Stimulated activated CD4-positive, alpha-beta T cell treated with anti-CD3 and anti-CD28 coated beads, Interleukin-15, amount 100 ng/mL, for 24 hours (primary cell): ENCODE measurements at regions not wholly inside any gene's neighbourhood (a gene's known extent, or its start where the extent isn't known, plus 50 kb on each side); places are given as distances from the start of the nearest gene placed in this dataset.

Experiments
- DNase-seq: peaks from one replicate; pipeline ENCODE4 v3.0.0-alpha.2; 2020

DNA sequence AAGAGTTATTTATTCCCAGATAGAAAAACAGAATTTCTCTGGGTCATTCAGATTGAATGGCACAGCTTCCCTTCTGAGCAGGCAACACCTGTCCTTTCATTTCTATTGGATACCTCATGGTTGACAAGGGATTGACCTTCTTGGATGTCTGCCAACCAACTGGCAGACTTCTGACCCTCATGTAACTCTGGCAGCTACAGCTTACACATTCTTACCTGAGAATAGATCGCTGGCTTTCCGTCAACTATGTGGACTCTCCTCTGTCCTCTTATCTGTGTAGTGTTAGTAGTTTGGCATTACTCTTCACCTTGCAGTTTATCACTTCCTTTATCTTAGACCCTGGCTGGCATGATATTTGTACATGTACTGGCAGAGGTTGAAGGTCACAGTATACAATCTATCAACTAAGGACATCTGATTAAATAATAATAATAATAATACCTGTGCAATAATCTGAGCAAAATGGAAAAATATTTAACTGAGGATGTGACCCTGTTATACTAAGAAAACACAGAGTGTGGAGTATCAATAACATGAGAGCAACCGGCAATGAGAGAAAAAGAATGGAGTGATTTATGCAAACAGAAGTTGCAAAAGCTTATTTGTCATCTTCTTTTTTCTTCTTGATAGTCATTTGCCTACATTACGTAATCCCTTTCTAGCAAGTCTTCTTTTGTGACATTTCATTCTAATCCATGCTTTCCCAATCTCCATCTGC lies 1118.2 kb downstream of the ARAP2 start:
- DNase-seq = no peak

- DNase-seq = no peak
These were observed 1105.9 kb downstream of the ARAP2 start for GRCh38 chr4:35138449-35138848.

DNA sequence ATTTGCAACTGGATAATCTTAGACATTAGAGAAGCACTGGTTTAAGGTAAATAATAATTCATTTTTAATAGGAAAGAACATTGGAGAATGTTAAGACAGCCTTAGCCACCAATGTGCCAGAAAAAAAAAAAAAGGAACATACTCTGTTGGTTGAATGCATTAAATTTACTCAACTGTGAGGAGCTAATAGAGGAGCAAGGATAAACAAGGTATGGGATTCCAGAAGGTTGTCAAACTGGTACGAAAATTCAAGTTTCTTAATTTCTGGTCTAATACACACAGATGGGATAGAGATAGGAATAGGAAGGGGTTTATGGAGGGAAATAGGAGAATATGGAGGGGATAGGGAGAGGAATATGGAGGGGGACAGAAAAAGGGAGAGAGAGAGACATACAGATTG lies 1096.6 kb downstream of the ARAP2 start:
- no peak for DNase-seq

DNA sequence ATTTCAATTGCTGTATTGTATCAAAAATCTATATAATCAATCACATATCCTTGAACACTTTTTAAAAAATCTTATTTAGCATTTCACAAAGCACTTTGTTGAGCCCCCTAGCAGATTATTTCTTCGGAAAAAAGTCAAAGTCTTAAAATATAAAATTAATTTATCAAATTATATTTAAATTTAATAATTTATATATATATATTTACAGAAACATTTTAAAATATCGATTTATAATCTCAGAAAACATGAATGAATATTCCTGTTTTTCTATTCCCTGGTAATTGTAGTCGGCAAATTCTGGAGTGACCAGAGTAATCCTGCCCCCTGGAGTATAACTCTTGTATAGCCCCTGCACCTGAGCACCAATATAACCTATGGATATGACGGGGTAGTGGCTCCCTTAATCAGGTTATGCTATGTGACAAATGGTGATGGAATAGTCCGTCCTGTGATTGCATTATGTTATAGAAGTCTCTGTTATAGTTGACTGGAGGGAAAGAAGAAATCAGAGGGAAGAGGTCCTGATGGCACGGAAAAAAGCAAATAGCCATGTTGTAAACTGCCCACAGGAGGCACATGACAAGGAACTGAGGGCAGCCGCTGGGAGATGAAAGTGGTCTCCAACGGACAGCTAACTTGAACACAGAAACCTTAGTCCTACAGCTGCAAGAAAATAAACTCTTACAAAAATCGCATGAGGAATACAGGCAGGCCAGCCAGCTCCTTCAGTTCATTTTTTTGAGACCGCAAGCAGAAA lies 1092.3 kb downstream of the ARAP2 start:
- DNase-seq = no peak

DNA sequence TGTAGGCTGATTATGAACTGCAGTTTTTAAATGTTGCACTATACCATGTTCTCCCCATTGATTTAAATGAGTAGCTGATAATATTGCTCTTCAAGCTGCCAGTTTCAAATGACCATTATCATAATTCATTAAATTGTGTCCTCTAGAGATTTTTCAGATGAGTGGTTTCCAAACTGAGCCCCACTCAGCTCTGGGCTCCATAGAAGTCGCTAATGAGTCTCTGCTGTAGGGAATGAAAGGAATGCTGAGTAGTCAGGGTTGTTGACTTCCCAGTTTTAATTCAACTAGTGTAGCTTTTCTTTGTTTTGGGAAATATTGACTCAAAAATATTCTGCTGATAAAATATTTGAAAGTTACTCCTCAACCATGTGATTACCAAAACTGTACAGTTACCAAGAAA lies 1081.1 kb downstream of the ARAP2 start:
- no peak for DNase-seq

DNA sequence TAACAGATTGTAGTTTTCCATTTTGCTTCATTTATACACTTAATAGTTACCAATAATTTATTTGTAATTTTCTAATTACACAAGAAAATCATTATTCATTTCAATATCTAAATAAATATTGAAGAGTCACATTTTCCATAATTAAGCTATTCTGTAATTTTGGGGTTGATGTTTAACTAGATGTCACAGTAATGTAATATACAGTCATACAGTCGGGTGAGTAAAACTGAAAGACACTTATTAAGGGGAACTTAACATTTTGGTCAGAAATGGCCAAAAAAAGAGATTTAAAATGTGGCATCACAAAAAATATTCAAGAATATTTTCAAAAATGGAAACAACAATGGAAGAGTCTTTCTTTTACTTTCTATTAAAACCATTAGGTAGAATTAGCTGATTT lies 1080.3 kb downstream of the ARAP2 start:
- DNase-seq = no peak

DNA sequence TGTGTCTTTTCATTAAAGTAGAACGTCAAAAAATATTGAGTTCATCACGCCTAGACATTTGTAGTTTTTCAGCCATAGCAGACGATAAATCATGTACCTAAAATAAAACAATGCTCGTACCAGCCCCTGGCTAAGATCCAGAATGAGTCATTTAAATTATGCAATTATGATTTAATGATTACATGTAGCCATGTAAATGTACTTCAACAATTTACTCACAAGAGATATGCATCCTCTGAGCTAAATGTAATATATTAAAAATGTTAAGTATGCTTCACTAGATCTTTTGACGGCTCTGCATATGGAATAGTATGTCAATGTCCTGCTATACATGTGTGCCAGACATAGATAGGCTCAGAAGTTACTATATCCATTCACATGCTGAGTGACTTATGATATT lies 1077.8 kb downstream of the ARAP2 start:
- DNase-seq = no peak

DNA sequence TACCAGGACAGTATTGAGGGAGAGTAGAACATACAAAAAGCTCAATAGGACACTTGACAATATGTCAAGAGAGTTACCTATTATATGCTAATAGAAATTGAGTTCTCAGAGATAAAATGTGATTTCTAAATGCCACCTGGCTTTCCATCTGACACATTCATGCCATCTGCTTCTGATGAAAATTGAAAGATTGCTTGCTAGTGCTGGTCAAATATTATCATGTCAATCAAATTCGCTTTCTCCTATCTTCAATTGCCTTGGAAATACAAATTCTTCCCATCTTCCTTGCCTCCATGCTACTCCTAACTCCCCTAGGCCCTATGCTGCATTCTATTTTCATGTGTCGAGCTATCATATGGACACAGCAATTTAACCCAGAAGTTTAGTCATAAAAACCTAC lies 1076.9 kb downstream of the ARAP2 start:
- DNase-seq = no peak

- DNase-seq = no peak
These were observed 1068.8 kb downstream of the ARAP2 start for GRCh38 chr4:35175487-35175886.

DNA sequence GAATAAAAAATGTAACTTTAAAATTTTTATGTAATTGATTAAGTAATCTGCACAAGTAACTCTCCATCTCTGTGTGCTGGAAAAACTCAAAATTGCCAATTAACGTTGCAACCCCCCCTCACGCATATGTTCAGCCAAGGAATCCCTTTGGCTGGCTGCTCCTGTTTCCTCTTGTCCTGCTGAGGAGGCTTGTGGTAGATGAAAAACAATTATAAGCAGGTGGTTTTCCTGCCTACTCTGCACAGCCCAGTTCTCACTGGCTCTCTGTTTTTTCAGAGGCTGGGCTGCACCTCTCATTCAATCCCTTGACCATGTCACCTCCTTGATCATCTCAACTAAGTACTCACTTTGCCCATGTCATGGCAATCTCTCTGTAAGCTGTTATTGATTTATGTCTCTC lies 1068.4 kb downstream of the ARAP2 start:
- no peak for DNase-seq

- DNase-seq = no peak
These were observed 1061.9 kb downstream of the ARAP2 start for GRCh38 chr4:35182451-35182850.

GRCh38 chr4:35189988-35190613 lies 1054.2 kb downstream of the ARAP2 start:
- DNase-seq = no peak

- DNase-seq = no peak
These were observed 1042.9 kb downstream of the ARAP2 start for GRCh38 chr4:35201403-35201802.

DNA sequence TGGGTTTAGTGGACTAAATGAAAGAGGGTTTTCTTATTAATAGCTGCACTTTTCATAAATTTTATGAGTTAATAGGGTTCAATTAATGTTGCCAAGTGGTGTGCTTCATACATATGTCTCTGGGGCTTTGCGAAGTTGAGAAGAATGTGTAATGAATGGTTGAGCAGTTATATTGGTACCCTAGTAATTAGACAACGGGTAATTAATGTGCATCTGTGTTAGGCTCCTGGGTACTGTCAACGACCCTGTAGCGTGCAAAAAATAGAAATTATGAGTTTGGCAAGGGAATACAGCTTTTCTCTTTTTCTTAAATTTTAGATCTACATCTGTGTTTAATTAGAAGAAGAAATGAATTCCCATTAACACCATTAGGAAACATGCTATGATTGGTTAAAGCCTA lies 1027.7 kb downstream of the ARAP2 start:
- DNase-seq = no peak

DNA sequence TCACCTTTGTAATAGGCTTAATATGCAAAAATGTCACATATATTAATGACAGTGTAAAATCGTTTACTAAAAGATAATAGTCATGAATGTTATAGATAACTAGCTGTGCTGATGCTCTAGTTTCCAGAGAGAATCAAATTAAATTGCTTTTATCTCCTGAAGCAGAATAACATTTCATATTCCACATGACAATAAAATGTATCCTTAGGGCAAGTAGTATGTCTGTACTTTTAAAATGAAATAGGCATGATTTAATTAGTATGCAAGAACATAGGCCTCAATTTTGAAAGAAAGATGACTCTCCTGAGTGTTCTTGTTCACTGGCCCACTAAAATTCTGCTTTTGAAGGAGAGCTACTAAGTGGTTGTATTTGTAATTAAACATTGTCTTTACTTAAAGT lies 1027.0 kb downstream of the ARAP2 start:
- no peak for DNase-seq

GRCh38 chr4:35228313-35228712 lies 1016.0 kb downstream of the ARAP2 start:
- DNase-seq = no peak

DNA sequence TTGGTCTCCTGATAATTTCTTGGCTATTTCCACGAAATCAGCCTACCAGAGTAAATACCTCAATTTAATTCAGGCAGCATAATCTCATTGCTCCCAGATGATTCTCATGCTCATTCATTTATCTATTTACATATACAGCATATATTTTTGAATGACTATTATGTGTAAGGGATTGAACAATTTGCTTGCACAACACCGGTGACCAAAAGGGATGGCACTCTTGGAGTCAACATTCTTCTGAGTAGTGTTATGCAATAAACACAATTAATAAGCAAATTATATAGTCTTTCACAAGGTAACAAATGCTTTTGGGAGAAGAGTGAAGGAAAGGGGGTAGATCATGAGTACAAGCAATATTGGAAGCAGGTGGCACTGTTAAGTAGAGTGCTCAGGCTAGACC lies 1015.3 kb downstream of the ARAP2 start:
- DNase-seq = no peak

- no peak for DNase-seq
These were observed 1006.4 kb downstream of the ARAP2 start for GRCh38 chr4:35237924-35238323.

GRCh38 chr4:35238793-35239192 lies 1005.5 kb downstream of the ARAP2 start:
- no peak for DNase-seq

DNA sequence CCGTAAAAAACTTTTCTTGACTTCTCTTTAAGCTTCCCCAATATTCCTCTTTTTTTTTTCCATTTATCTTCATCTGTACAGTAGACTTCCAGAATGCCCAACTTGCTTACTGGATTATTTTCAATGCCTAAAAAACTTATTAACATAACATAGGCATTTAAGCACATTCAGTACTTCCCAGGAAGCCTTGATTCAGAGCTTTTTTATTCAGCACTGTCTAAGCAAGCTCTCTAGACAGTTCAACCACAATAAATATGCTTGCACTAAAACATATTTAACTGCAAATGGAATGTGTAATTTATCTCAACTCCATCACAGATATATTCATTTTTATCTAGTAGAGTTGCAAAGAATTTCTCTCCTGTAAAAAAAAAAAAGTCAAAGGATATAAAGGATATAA lies 997.8 kb downstream of the ARAP2 start:
- DNase-seq = no peak

- DNase-seq = no peak
These were observed 997.3 kb downstream of the ARAP2 start for GRCh38 chr4:35247047-35247446.

- DNase-seq = no peak
These were observed 994.0 kb downstream of the ARAP2 start for GRCh38 chr4:35250331-35250730.

GRCh38 chr4:35250761-35251160 lies 993.6 kb downstream of the ARAP2 start:
- no peak for DNase-seq

DNA sequence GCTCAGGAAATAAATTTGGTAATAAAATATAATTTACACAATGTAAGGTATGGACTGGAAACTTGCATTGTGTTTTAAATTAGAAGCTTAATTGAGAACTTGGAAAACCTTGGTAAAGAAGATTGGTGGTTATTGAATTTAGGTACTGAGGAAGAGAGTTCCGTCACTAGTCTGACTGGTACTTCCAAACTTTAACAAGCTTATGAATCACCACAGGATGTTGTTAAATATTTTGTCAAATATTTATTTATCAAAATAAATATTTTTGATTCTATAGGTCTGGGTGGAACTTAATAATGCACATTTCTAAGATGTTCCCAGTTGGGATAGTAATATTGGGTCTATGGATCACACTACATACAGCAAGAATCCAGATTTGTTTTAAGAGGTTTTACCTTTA lies 992.2 kb downstream of the ARAP2 start:
- no peak for DNase-seq
